Loucy (cell line): ENCODE measurements at regions not wholly inside any gene's neighbourhood (a gene's known extent, or its start where the extent isn't known, plus 50 kb on each side); places are given as distances from the start of the nearest gene placed in this dataset.

Experiments used
- H2AFZ ChIP-seq: fragments of 200-600 bp; sonication (generic); 2 replicates; pipeline ENCODE4 v1.6.0; 2016; ENCODE audit warnings: antibody characterized with exemption, mild to moderate bottlenecking, low read length, moderate library complexity
- H3F3A ChIP-seq: fragments of 200-600 bp; 2 replicates; pipeline ENCODE4 v1.6.0; 2016; ENCODE audit warnings: antibody characterized with exemption, low read depth, mild to moderate bottlenecking
- H3K27me3 ChIP-seq: fragments of 200-600 bp; sonication (generic); 2 replicates; pipeline ENCODE4 v1.6.1; 2014; ENCODE audit warnings: low read length, mild to moderate bottlenecking; ENCODE audit not compliant: insufficient read depth, poor library complexity, severe bottlenecking
- H3K36me3 ChIP-seq: fragments of 200-600 bp; sonication (generic); 2 replicates; pipeline ENCODE4 v1.6.1; 2016; ENCODE audit warnings: low read length; ENCODE audit not compliant: insufficient read depth
- H3K4me1 ChIP-seq: fragments of 200-600 bp; sonication (generic); 2 replicates; pipeline ENCODE4 v1.5.1; 2014; ENCODE audit warnings: low read length, mild to moderate bottlenecking; ENCODE audit not compliant: insufficient read depth, poor library complexity, severe bottlenecking
- H3K4me2 ChIP-seq: fragments of 200-600 bp; sonication (generic); 2 replicates; pipeline ENCODE4 v1.6.0; 2014; ENCODE audit warnings: antibody characterized with exemption, low read length, low read depth, mild to moderate bottlenecking; ENCODE audit not compliant: poor library complexity, severe bottlenecking
- H3K4me3 ChIP-seq: fragments of 200-600 bp; sonication (generic); 2 replicates; pipeline ENCODE4 v1.5.1; 2014; ENCODE audit warnings: low read length, mild to moderate bottlenecking, mixed read lengths; ENCODE audit not compliant: poor library complexity, severe bottlenecking
- H3K79me2 ChIP-seq: fragments of 200-600 bp; sonication (generic); 2 replicates; pipeline ENCODE4 v1.6.1; 2014; ENCODE audit warnings: low read length; ENCODE audit not compliant: insufficient read depth
- H3K9ac ChIP-seq: fragments of 200-600 bp; sonication (generic); 2 replicates; pipeline ENCODE4 v1.6.0; 2014; ENCODE audit warnings: mild to moderate bottlenecking, low read depth, low read length, moderate library complexity; ENCODE audit not compliant: poor library complexity, severe bottlenecking
- H3K9me2 ChIP-seq: fragments of 200-600 bp; sonication (generic); replicated peaks from 2 replicates; pipeline ENCODE4 v1.6.1; 2016; ENCODE audit warnings: low read depth, low read length, mixed read lengths
- H3K9me3 ChIP-seq: fragments of 200-600 bp; sonication (generic); 2 replicates; pipeline ENCODE4 v1.6.1; 2014; ENCODE audit warnings: mild to moderate bottlenecking, antibody characterized with exemption, low read length, low read depth; ENCODE audit not compliant: insufficient read depth
- H4K20me1 ChIP-seq: fragments of 200-600 bp; sonication (generic); 2 replicates; pipeline ENCODE4 v1.6.0; 2014; ENCODE audit warnings: antibody characterized with exemption, low read length, mild to moderate bottlenecking; ENCODE audit not compliant: insufficient read depth, poor library complexity, severe bottlenecking
- CTCF ChIP-seq: fragments of 200-600 bp; sonication (generic); conservative IDR thresholded peaks from 2 replicates; pipeline ENCODE4 v1.5.1; 2014; ENCODE audit warnings: mild to moderate bottlenecking, antibody characterized with exemption, low read length
- EZH2phosphoT487 ChIP-seq: fragments of 200-600 bp; IDR thresholded peaks from 2 replicates; pipeline ENCODE4 v1.6.1; 2018; ENCODE audit warnings: antibody characterized with exemption, mild to moderate bottlenecking, moderate library complexity, borderline replicate concordance

DNA sequence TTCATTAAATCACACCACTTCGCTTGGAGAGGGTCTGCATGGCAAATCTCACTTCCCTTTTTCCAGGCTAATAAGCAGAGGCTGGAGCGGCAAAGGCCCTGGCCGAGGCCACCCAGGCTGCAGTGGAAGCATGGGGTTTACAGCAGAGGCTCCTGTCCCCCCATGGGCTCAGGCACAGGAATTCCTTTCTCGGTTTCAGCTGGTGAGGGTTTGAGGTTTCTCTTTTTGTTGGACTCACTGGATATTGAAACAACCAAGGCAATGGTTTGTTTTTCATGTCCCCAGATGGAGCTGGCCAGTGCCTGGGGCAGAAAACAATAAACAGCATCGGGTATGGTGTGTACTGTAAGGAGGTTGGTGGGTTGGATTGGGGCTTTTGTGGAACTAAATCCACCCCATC is 175.6 kb upstream of the RASGRP1 start:
- TF ChIP-seq CTCF (no peak), EZH2phosphoT487 (no peak)
- Histone ChIP-seq H3K4me2 (no peak overlapping the region), H3K36me3 (no peaks in the 10 kb centered on the region), H2AFZ (no peak overlapping the region), H3K79me2 (no peaks in the 10 kb centered on the region), H3K4me1 (no peaks in the 10 kb centered on the region), H4K20me1 (no peaks in the 10 kb centered on the region), H3F3A (no peaks in the 10 kb centered on the region), H3K9ac (no peak overlapping the region), H3K9me2 (no peaks in the 10 kb centered on the region), H3K27me3 (no peaks in the 10 kb centered on the region), H3K9me3 (no peaks in the 10 kb centered on the region), H3K4me3 (no peak overlapping the region)

- no peaks in the 10 kb centered on the region for H3K79me2 ChIP-seq
- no peak overlapping the region for H3K9ac ChIP-seq
- H3K4me1 ChIP-seq, result no peaks in the 10 kb centered on the region
- no peak overlapping the region for H3K4me2 ChIP-seq
- H3K4me3 ChIP-seq, result no peak overlapping the region
- TF ChIP-seq CTCF, result no peak
- no peak for TF ChIP-seq EZH2phosphoT487
- H2AFZ ChIP-seq, result no peak overlapping the region
- H3F3A ChIP-seq, result no peaks in the 10 kb centered on the region
- H3K27me3 ChIP-seq, result no peaks in the 10 kb centered on the region
- no peaks in the 10 kb centered on the region for H3K36me3 ChIP-seq
- H4K20me1 ChIP-seq, result no peaks in the 10 kb centered on the region
- H3K9me3 ChIP-seq, result no peaks in the 10 kb centered on the region
- H3K9me2 ChIP-seq, result no peaks in the 10 kb centered on the region
Measured at GRCh38 chr15:38743147-38743546, 178.5 kb upstream of the RASGRP1 start.

DNA sequence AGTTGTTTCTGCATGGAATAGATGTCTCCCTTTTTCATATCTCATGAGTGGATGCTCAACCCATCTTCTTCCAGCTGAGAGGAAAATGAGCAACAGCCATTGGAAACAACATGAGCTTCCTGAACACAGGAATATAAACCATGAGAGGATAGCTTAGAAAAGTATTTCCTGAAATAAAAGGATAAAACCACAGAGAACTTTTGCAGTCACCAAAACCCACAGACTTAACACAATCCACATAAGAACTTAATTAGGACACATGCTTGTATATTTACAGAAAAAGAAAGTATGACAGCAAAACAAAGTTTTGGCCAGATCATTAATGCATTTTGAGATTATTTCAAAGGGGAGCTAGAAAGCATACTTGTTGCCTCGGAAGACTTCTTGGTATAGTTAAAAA is 180.5 kb upstream of the RASGRP1 start:
- Histone ChIP-seq H3F3A (no peaks in the 10 kb centered on the region), H2AFZ (no peak overlapping the region)

More for the DNA sequence above, 180.5 kb upstream of the RASGRP1 start:
- Histone ChIP-seq H3K9ac (no peak overlapping the region), H3K4me2 (no peak overlapping the region), H3K27me3 (no peaks in the 10 kb centered on the region), H3K79me2 (no peaks in the 10 kb centered on the region), H4K20me1 (no peaks in the 10 kb centered on the region), H3K9me3 (no peaks in the 10 kb centered on the region), H3K4me1 (no peaks in the 10 kb centered on the region), H3K4me3 (no peak overlapping the region), H3K36me3 (no peaks in the 10 kb centered on the region), H3K9me2 (no peaks in the 10 kb centered on the region)
- TF ChIP-seq EZH2phosphoT487 (no peak), CTCF (no peak)
